Stimulated activated CD4-positive, alpha-beta T cell treated with anti-CD3 and anti-CD28 coated beads, Interleukin-12 subunit alpha, Interleukin-12 subunit beta, amount 100 ng/mL, for 48 hours (primary cell): ENCODE measurements at regions not wholly inside any gene's neighbourhood (a gene's known extent, or its start where the extent isn't known, plus 50 kb on each side); places are given as distances from the start of the nearest gene placed in this dataset.

Experiments
- DNase-seq, 3 donors: peaks; one replicate each; pipeline ENCODE4 v3.0.0-alpha.2; 2020; ENCODE audit warnings: low read depth in 2 of 3, low spot score in 1 of 3

- no peak for DNase-seq
Observed at GRCh38 chr18:29123706-29124530, 947.0 kb upstream of the CDH2 start.

- no peak for DNase-seq
Observed at GRCh38 chr18:29104671-29105070, 927.7 kb upstream of the CDH2 start.

GRCh38 chr18:29104227-29104626 lies 927.3 kb upstream of the CDH2 start:
- no peak for DNase-seq

- no peak for DNase-seq
Observed at GRCh38 chr18:29096079-29096770, 919.3 kb upstream of the CDH2 start.

GRCh38 chr18:29087616-29088246 lies 910.8 kb upstream of the CDH2 start:
- DNase-seq, result no peak

GRCh38 chr18:29084120-29084519 lies 907.2 kb upstream of the CDH2 start:
- DNase-seq, result no peak

- no peak for DNase-seq
Observed at GRCh38 chr18:29083545-29083944, 906.6 kb upstream of the CDH2 start.

GRCh38 chr18:29080946-29081345 lies 904.0 kb upstream of the CDH2 start:
- DNase-seq, result no peak

- no peak for DNase-seq
Observed at GRCh38 chr18:29078273-29078672, 901.3 kb upstream of the CDH2 start.

GRCh38 chr18:29077344-29077743 lies 900.4 kb upstream of the CDH2 start:
- no peak for DNase-seq

- no peak for DNase-seq
Observed at GRCh38 chr18:29076645-29077044, 899.7 kb upstream of the CDH2 start.

- DNase-seq, result no peak
Observed at GRCh38 chr18:29074147-29074546, 897.2 kb upstream of the CDH2 start.

- no peak for DNase-seq
Observed at GRCh38 chr18:29071869-29072268, 894.9 kb upstream of the CDH2 start.

- DNase-seq, result no peak
Observed at GRCh38 chr18:29063346-29063745, 886.4 kb upstream of the CDH2 start.

GRCh38 chr18:29062921-29063320 lies 886.0 kb upstream of the CDH2 start:
- no peak for DNase-seq

GRCh38 chr18:29060349-29060748 lies 883.4 kb upstream of the CDH2 start:
- DNase-seq, result no peak

- no peak for DNase-seq
Observed at GRCh38 chr18:29057703-29058102, 880.8 kb upstream of the CDH2 start.

- no peak for DNase-seq
Observed at GRCh38 chr18:29056800-29057199, 879.9 kb upstream of the CDH2 start.

- no peak for DNase-seq
Observed at GRCh38 chr18:29041976-29042375, 865.0 kb upstream of the CDH2 start.

GRCh38 chr18:29034113-29034856 lies 857.4 kb upstream of the CDH2 start:
- DNase-seq, result no peak

- DNase-seq, result no peak
Observed at GRCh38 chr18:29028560-29028959, 851.6 kb upstream of the CDH2 start.
